ENCODE measurements at regions not wholly inside any gene's neighbourhood (a gene's known extent, or its start where the extent isn't known, plus 50 kb on each side); places are given as distances from the start of the nearest gene placed in this dataset.
"Not testable (repeated sequence)": the region's sequence is repeated elsewhere in the genome, so short reads cannot be mapped to it uniquely, and the experiment has no call there.

- DNase-seq, result no peak
Measured at GRCh38 chr10:120208488-120208887, 248.5 kb upstream of the PLPP4 start.

- DNase-seq, result no peak
Measured at GRCh38 chr10:120209124-120209762, 247.8 kb upstream of the PLPP4 start.

GRCh38 chr10:120212275-120212674 is 244.8 kb upstream of the PLPP4 start:
- DNase-seq, result no peak

GRCh38 chr10:120213283-120213682 is 243.7 kb upstream of the PLPP4 start:
- DNase-seq, result not testable (repeated sequence)

GRCh38 chr10:120217736-120218135 is 239.3 kb upstream of the PLPP4 start:
- no peak for DNase-seq

GRCh38 chr10:120221873-120222485 is 235.0 kb upstream of the PLPP4 start:
- DNase-seq, result no peak

GRCh38 chr10:120229641-120230040 is 227.4 kb upstream of the PLPP4 start:
- no peak for DNase-seq

- DNase-seq, result not testable (repeated sequence)
Measured at GRCh38 chr10:120239695-120240094, 217.3 kb upstream of the PLPP4 start.

GRCh38 chr10:120251821-120252442 is 205.1 kb upstream of the PLPP4 start:
- DNase-seq, result no peak

- no peak for DNase-seq
Measured at GRCh38 chr10:120253131-120253530, 203.9 kb upstream of the PLPP4 start.

- DNase-seq, result no peak
Measured at GRCh38 chr10:120260456-120260855, 196.6 kb upstream of the PLPP4 start.

GRCh38 chr10:120262857-120263547 is 194.0 kb upstream of the PLPP4 start:
- no peak for DNase-seq

- DNase-seq, result no peak
Measured at GRCh38 chr10:120266022-120266421, 191.0 kb upstream of the PLPP4 start.

- no peak for DNase-seq
Measured at GRCh38 chr10:120270906-120271305, 186.1 kb upstream of the PLPP4 start.

GRCh38 chr10:120271696-120272095 is 185.3 kb upstream of the PLPP4 start:
- DNase-seq, result no peak

GRCh38 chr10:120272350-120272749 is 184.7 kb upstream of the PLPP4 start:
- no peak for DNase-seq

- DNase-seq, result no peak
Measured at GRCh38 chr10:120278069-120278468, 179.0 kb upstream of the PLPP4 start.

GRCh38 chr10:120279196-120279595 is 177.8 kb upstream of the PLPP4 start:
- DNase-seq, result no peak

GRCh38 chr10:120282421-120282820 is 174.6 kb upstream of the PLPP4 start:
- no peak for DNase-seq

GRCh38 chr10:120282846-120283492 is 174.1 kb upstream of the PLPP4 start:
- DNase-seq, result no peak

GRCh38 chr10:120285408-120285807 is 171.6 kb upstream of the PLPP4 start:
- DNase-seq, result no peak

GRCh38 chr10:120286280-120286679 is 170.7 kb upstream of the PLPP4 start:
- DNase-seq, result no peak

GRCh38 chr10:120300513-120300912 is 156.5 kb upstream of the PLPP4 start:
- no peak for DNase-seq

Data from T1000 (cell line).